Caco-2 (cell line): ENCODE measurements at regions not wholly inside any gene's neighbourhood (a gene's known extent, or its start where the extent isn't known, plus 50 kb on each side); places are given as distances from the start of the nearest gene placed in this dataset.

Source experiments
- BruUV-seq: library from RNA; stranded (reverse); fragments of 400-500 nt; replicated peaks from 2 replicates; lab custom pipeline; 2021; lab: Mats Ljungman, UMichigan
- CTCF ChIA-PET: fragments of 300-600 bp; sonication (Branson Sonifier 250); formaldehyde crosslinking; loops from one replicate; lab custom pipeline; 2022; ENCODE audit warnings: antibody characterized with exemption; lab: Charles Lee
- POLR2A ChIA-PET: fragments of 300-600 bp; sonication (Branson Sonifier 250); formaldehyde crosslinking; loops from one replicate; lab custom pipeline; 2022; ENCODE audit warnings: antibody characterized with exemption; lab: Charles Lee
- DNase-seq, 2 experiments: peaks; one replicate each; pipeline versions ENCODE4 v3.0.0 to v3.0.0-alpha.2; 2020 to 2022
- H3K27me3 ChIP-seq: replicated peaks from 2 replicates; pipeline ENCODE4 v1.6.0; 2011; ENCODE audit warnings: low read length; ENCODE audit not compliant: control insufficient read depth, insufficient read depth
- H3K36me3 ChIP-seq: 2 replicates; pipeline ENCODE4 v1.5.1; 2011; ENCODE audit warnings: low read length; ENCODE audit not compliant: control insufficient read depth, insufficient read depth
- H3K4me1 ChIP-seq: fragments of 250-450 bp; sonication (Bioruptor Pico); 2 replicates; pipeline ENCODE4 v1.5.1; 2020; ENCODE audit warnings: mild to moderate bottlenecking
- H3K4me3 ChIP-seq: 2 replicates; pipeline ENCODE4 v1.5.1; 2011; ENCODE audit warnings: low read depth, mild to moderate bottlenecking, control low read depth, low read length
- H3K9me3 ChIP-seq: fragments of 250-450 bp; sonication (Bioruptor Pico); 2 replicates; pipeline ENCODE4 v1.5.1; 2020; ENCODE audit warnings: mild to moderate bottlenecking, moderate library complexity
- H3K27ac Mint-ChIP-seq: one replicate; pipeline ENCODE4 v1.8.0; 2022; ENCODE audit warnings: mixed read lengths; ENCODE audit not compliant: unreplicated experiment
- H3K27me3 Mint-ChIP-seq: one replicate; pipeline ENCODE4 v1.8.0; 2022; ENCODE audit warnings: mixed read lengths; ENCODE audit not compliant: insufficient read depth, unreplicated experiment
- H3K36me3 Mint-ChIP-seq: one replicate; pipeline ENCODE4 v1.8.0; 2022; ENCODE audit warnings: mild to moderate bottlenecking, mixed read lengths; ENCODE audit not compliant: insufficient read depth, unreplicated experiment
- H3K4me1 Mint-ChIP-seq: one replicate; pipeline ENCODE4 v1.8.0; 2022; ENCODE audit warnings: low read depth, mixed read lengths; ENCODE audit not compliant: unreplicated experiment
- H3K4me3 Mint-ChIP-seq: one replicate; pipeline ENCODE4 v1.8.0; 2022; ENCODE audit warnings: mild to moderate bottlenecking, moderate library complexity, mixed read lengths; ENCODE audit not compliant: unreplicated experiment
- H3K9me3 Mint-ChIP-seq: one replicate; pipeline ENCODE4 v1.8.0; 2022; ENCODE audit warnings: mixed read lengths; ENCODE audit not compliant: unreplicated experiment
- intact Hi-C: fragments of 100-400 bp; cut with micrococcal nuclease; formaldehyde crosslinking; loops from one replicate; pipeline ENCODE4 v1.10.0; 2022; ENCODE audit not compliant: unreplicated experiment
- TF ChIP-seq, protein P1 (sequence below), 2 experiments: fragments of 200-600 bp in 1 of 2; IDR thresholded peaks; 1 replicate in 1 of 2; 2 replicates in 1 of 2; pipeline versions ENCODE4 v1.5.1 to v1.8.0; 2011 to 2022; ENCODE audit warnings: antibody characterized with exemption in 1 of 2, control low read depth in 1 of 2, inconsistent platforms in 1 of 2, low read depth in 1 of 2, low read length in 1 of 2, mild to moderate bottlenecking in 1 of 2, moderate library complexity in 1 of 2; ENCODE audit not compliant: insufficient read depth in 1 of 2, severe bottlenecking in 1 of 2, unreplicated experiment in 1 of 2

DNA sequence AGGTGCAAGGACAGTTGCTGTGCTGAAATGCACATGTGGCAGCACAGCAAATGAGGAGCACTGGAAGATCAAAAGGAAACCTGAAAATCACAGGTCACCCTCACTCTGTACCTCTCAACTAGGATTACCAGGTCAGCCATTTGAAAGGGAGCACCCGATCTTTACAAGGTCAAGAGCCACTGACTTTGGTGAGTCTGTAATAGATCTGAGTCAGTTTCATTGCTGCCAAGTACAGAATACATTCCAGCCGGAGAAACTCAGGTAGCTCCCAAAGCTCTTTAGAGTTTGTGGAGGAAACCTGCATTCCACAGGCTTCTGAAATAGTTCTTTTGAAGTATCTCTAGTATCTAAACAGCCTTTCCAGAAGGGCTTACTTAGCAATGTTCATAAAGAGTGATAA lies 217.5 kb downstream of the SNX13 start:
- DNase-seq = no peak
- peaks cover 5% of the 10 kb centered on the region for H3K27me3 Mint-ChIP-seq
- Histone ChIP-seq H3K27me3 (no peaks in the 10 kb centered on the region), H3K4me1 (no peaks in the 10 kb centered on the region), H3K9me3 (no peaks in the 10 kb centered on the region), H3K36me3 (no peaks in the 10 kb centered on the region), H3K4me3 (no peak overlapping the region)
- BruUV-seq = no TSS peak
- H3K9me3 Mint-ChIP-seq = no peaks in the 10 kb centered on the region
- no peak overlapping the region for H3K4me3 Mint-ChIP-seq
- ChIA-PET POLR2A (interaction anchor here (0.6 kb wide), 1 partner anchor 425 kb away, joined by 3 read pairs; no protein-coding TSS in a partner anchor), CTCF (no interaction called here)
- no peaks in the 10 kb centered on the region for H3K4me1 Mint-ChIP-seq
- TF ChIP-seq, protein P1, sequence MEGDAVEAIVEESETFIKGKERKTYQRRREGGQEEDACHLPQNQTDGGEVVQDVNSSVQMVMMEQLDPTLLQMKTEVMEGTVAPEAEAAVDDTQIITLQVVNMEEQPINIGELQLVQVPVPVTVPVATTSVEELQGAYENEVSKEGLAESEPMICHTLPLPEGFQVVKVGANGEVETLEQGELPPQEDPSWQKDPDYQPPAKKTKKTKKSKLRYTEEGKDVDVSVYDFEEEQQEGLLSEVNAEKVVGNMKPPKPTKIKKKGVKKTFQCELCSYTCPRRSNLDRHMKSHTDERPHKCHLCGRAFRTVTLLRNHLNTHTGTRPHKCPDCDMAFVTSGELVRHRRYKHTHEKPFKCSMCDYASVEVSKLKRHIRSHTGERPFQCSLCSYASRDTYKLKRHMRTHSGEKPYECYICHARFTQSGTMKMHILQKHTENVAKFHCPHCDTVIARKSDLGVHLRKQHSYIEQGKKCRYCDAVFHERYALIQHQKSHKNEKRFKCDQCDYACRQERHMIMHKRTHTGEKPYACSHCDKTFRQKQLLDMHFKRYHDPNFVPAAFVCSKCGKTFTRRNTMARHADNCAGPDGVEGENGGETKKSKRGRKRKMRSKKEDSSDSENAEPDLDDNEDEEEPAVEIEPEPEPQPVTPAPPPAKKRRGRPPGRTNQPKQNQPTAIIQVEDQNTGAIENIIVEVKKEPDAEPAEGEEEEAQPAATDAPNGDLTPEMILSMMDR (IDR thresholded peaks at IDR 0.05; ENCODE audit: insufficient read depth in 1 of 2, low read depth in 1 of 2, low read length in 1 of 2, severe bottlenecking in 1 of 2, unreplicated experiment in 1 of 2) = no peak
- H3K27ac Mint-ChIP-seq = no peak overlapping the region
- intact Hi-C loops = no loop called here
- H3K36me3 Mint-ChIP-seq = no peaks in the 10 kb centered on the region

DNA sequence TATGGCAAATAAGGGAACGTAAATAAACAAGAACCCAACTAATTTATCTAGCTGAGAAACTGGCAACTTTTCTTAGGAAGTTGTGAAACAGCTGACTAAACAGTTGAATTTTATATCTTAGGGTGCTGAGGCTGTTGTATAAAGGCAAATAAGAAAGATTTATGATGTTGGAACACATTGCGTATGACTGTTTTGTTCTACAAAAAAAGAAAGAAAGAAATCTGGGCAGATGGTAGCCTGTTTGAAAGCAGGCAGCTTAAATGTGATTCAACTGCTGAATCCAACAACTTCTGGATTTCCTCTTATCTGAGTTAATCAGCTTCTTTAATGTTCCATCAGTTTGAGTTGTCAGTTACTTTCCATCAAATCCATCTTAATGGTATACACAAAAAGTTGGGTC lies 214.5 kb downstream of the SNX13 start:
- no peaks in the 10 kb centered on the region for H3K4me1 Mint-ChIP-seq
- CTCF ChIA-PET = no interaction called here
- TF ChIP-seq, protein P1 (IDR thresholded peaks at IDR 0.05; ENCODE audit: insufficient read depth in 1 of 2, low read depth in 1 of 2, low read length in 1 of 2, severe bottlenecking in 1 of 2, unreplicated experiment in 1 of 2) = no peak
- intact Hi-C loops = no loop called here
- no peaks in the 10 kb centered on the region for H3K36me3 ChIP-seq
- H3K4me3 ChIP-seq = no peak overlapping the region
- H3K27me3 Mint-ChIP-seq = peaks cover 5% of the 10 kb centered on the region
- H3K36me3 Mint-ChIP-seq = no peaks in the 10 kb centered on the region
- H3K9me3 Mint-ChIP-seq = no peaks in the 10 kb centered on the region
- H3K9me3 ChIP-seq = no peaks in the 10 kb centered on the region
- DNase-seq = no peak
- H3K27me3 ChIP-seq = no peaks in the 10 kb centered on the region
- BruUV-seq = no TSS peak
- POLR2A ChIA-PET = no interaction called here
- H3K4me3 Mint-ChIP-seq = no peak overlapping the region
- no peaks in the 10 kb centered on the region for H3K4me1 ChIP-seq
- H3K27ac Mint-ChIP-seq = no peak overlapping the region

DNA sequence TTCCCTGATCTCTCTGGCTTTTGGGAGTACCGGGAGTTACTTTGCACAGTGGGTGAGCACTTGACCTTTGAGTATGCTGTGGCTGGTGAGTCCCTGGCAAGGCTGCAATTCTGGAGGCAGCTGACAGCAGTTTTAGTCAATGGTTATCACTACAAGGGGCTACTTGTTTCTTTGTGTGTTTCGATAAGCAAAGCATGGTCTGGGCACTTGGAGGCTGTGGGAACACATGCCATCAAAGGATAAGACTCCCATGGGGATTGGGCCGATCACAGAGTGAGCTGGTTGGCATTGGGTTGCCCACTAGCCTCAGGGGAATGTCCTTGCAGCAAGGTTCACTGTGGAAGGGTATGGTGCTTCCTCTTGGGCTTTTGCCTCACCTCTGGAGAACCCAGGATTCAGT lies 208.2 kb downstream of the SNX13 start:
- peaks cover 9% of the 10 kb centered on the region for H3K9me3 Mint-ChIP-seq

More for the DNA sequence above, 208.2 kb downstream of the SNX13 start:
- ChIA-PET POLR2A (no interaction called here), CTCF (no interaction called here)
- H3K4me1 ChIP-seq = no peaks in the 10 kb centered on the region
- TF ChIP-seq, protein P1 (IDR thresholded peaks at IDR 0.05; ENCODE audit: insufficient read depth in 1 of 2, low read depth in 1 of 2, low read length in 1 of 2, severe bottlenecking in 1 of 2, unreplicated experiment in 1 of 2) = no peak
- no TSS peak for BruUV-seq
- Mint-ChIP-seq H3K27me3 (peaks cover 3% of the 10 kb centered on the region), H3K4me3 (no peak overlapping the region), H3K36me3 (no peaks in the 10 kb centered on the region), H3K27ac (no peak overlapping the region), H3K4me1 (no peaks in the 10 kb centered on the region)
- intact Hi-C loops = no loop called here
- no peak for DNase-seq
- H3K36me3 ChIP-seq = no peaks in the 10 kb centered on the region
- no peak overlapping the region for H3K4me3 ChIP-seq
- 0 out of 2 replicates have a peak, but pooled peaks cover 8% of the 10 kb centered on the region for H3K9me3 ChIP-seq
- no peaks in the 10 kb centered on the region for H3K27me3 ChIP-seq
